Glutamatergic neuron (in vitro differentiated cells): ENCODE measurements at regions not wholly inside any gene's neighbourhood (a gene's known extent, or its start where the extent isn't known, plus 50 kb on each side); places are given as distances from the start of the nearest gene placed in this dataset.

Source experiments
- DNase-seq: peaks from one replicate; pipeline ENCODE4 v3.0.0; 2022
- H3K27ac Mint-ChIP-seq: one replicate; pipeline ENCODE4 v1.8.0; 2020; ENCODE audit warnings: mild to moderate bottlenecking, mixed read lengths, inconsistent platforms; ENCODE audit not compliant: unreplicated experiment
- H3K27me3 Mint-ChIP-seq: one replicate; pipeline ENCODE4 v1.8.0; 2020; ENCODE audit warnings: mild to moderate bottlenecking, moderate library complexity, mixed read lengths, inconsistent platforms; ENCODE audit not compliant: unreplicated experiment
- H3K36me3 Mint-ChIP-seq: one replicate; pipeline ENCODE4 v1.8.0; 2020; ENCODE audit warnings: mild to moderate bottlenecking, mixed read lengths, inconsistent platforms; ENCODE audit not compliant: unreplicated experiment
- H3K4me1 Mint-ChIP-seq: one replicate; pipeline ENCODE4 v1.8.0; 2020; ENCODE audit warnings: mild to moderate bottlenecking, low read depth, mixed read lengths, inconsistent platforms; ENCODE audit not compliant: unreplicated experiment
- H3K4me3 Mint-ChIP-seq: one replicate; pipeline ENCODE4 v1.8.0; 2020; ENCODE audit warnings: mild to moderate bottlenecking, mixed read lengths, inconsistent platforms; ENCODE audit not compliant: unreplicated experiment
- H3K9me3 Mint-ChIP-seq: one replicate; pipeline ENCODE4 v1.8.0; 2020; ENCODE audit warnings: mild to moderate bottlenecking, moderate library complexity, mixed read lengths, inconsistent platforms; ENCODE audit not compliant: unreplicated experiment
- CTCF ChIP-seq: fragments of 200-600 bp; sonication (generic); IDR thresholded peaks from one replicate; pipeline ENCODE4 v1.5.0; 2021; ENCODE audit not compliant: partially characterized antibody, unreplicated experiment

GRCh38 chr3:154766765-154767503, 313.2 kb upstream of the MME start:
- H3K4me1 Mint-ChIP-seq: no peaks in the 10 kb centered on the region
- no peak for TF ChIP-seq CTCF
- no peak overlapping the region for H3K27ac Mint-ChIP-seq
- H3K4me3 Mint-ChIP-seq: no peak overlapping the region
- H3K36me3 Mint-ChIP-seq: peaks cover 6% of the 10 kb centered on the region
- no peak for DNase-seq
- no peaks in the 10 kb centered on the region for H3K9me3 Mint-ChIP-seq
- H3K27me3 Mint-ChIP-seq: no peaks in the 10 kb centered on the region

- H3K4me1 Mint-ChIP-seq: no peaks in the 10 kb centered on the region
- DNase-seq: no peak
- no peaks in the 10 kb centered on the region for H3K9me3 Mint-ChIP-seq
- H3K36me3 Mint-ChIP-seq: peaks cover 6% of the 10 kb centered on the region
- H3K27ac Mint-ChIP-seq: no peak overlapping the region
- TF ChIP-seq CTCF: no peak
- H3K27me3 Mint-ChIP-seq: no peaks in the 10 kb centered on the region
- no peak overlapping the region for H3K4me3 Mint-ChIP-seq
Measured at GRCh38 chr3:154764856-154765640, 315.1 kb upstream of the MME start.

GRCh38 chr3:154762486-154762885, 317.6 kb upstream of the MME start:
- H3K4me1 Mint-ChIP-seq: no peaks in the 10 kb centered on the region
- H3K27ac Mint-ChIP-seq: no peak overlapping the region
- no peak for DNase-seq
- H3K4me3 Mint-ChIP-seq: no peak overlapping the region
- H3K36me3 Mint-ChIP-seq: peaks cover 6% of the 10 kb centered on the region
- TF ChIP-seq CTCF: no peak
- no peaks in the 10 kb centered on the region for H3K27me3 Mint-ChIP-seq
- no peaks in the 10 kb centered on the region for H3K9me3 Mint-ChIP-seq

GRCh38 chr3:154759966-154760365, 320.2 kb upstream of the MME start:
- Mint-ChIP-seq H3K27me3 (no peaks in the 10 kb centered on the region), H3K36me3 (no peaks in the 10 kb centered on the region), H3K4me1 (no peaks in the 10 kb centered on the region), H3K4me3 (no peak overlapping the region), H3K27ac (no peak overlapping the region), H3K9me3 (no peaks in the 10 kb centered on the region)
- TF ChIP-seq CTCF: no peak
- DNase-seq: no peak

- H3K4me1 Mint-ChIP-seq: no peaks in the 10 kb centered on the region
- no peak overlapping the region for H3K4me3 Mint-ChIP-seq
- no peaks in the 10 kb centered on the region for H3K36me3 Mint-ChIP-seq
- no peak overlapping the region for H3K27ac Mint-ChIP-seq
- no peaks in the 10 kb centered on the region for H3K9me3 Mint-ChIP-seq
- H3K27me3 Mint-ChIP-seq: no peaks in the 10 kb centered on the region
- no peak for DNase-seq
- TF ChIP-seq CTCF: peak; percentile 32
Measured at GRCh38 chr3:154758109-154758868, 321.8 kb upstream of the MME start.
